Endothelial cell of umbilical vein (primary cell): ENCODE measurements at regions not wholly inside any gene's neighbourhood (a gene's known extent, or its start where the extent isn't known, plus 50 kb on each side); places are given as distances from the start of the nearest gene placed in this dataset.

ENCODE experiments used
- BruUV-seq: library from RNA; stranded (reverse); fragments of 400-500 nt; replicated peaks from 2 replicates; lab custom pipeline; 2021; lab: Mats Ljungman, UMichigan
- CTCF ChIA-PET: fragments of 300-600, 350-600 bp; sonication (Branson Sonifier 250); formaldehyde crosslinking; loops from one replicate; lab custom pipeline; 2021; ENCODE audit warnings: antibody characterized with exemption, inconsistent platforms; lab: Charles Lee
- POLR2A ChIA-PET: fragments of 300-600, 350-600 bp; sonication (Branson Sonifier 250); formaldehyde crosslinking; loops from one replicate; lab custom pipeline; 2021; ENCODE audit warnings: antibody characterized with exemption, inconsistent platforms; lab: Charles Lee
- DNase-seq: peaks from one replicate; pipeline ENCODE4 v3.0.0-alpha.2; 2011; ENCODE audit warnings: low read depth, low spot score
- FAIRE-seq: peaks from 2 replicates; lab custom pipeline; 2011; peaks lifted over from hg19 to GRCh38; lab: Jason Lieb, UNC
- H2AFZ ChIP-seq: 2 replicates; pipeline ENCODE4 v1.6.0; 2012; ENCODE audit warnings: low read depth, low read length, control low read depth, inconsistent platforms
- H3K27ac ChIP-seq: 2 replicates; pipeline ENCODE4 v1.5.1; 2011; ENCODE audit warnings: low read depth, mild to moderate bottlenecking, control low read depth, low read length, moderate library complexity; ENCODE audit not compliant: insufficient read depth
- H3K27me3 ChIP-seq, 2 experiments: 2 replicates each; pipeline versions ENCODE4 v1.6.0 to v1.6.1; 2011; ENCODE audit warnings: low read length in 2 of 2, mixed read lengths in 1 of 2; ENCODE audit not compliant: control insufficient read depth in 2 of 2, insufficient read depth in 2 of 2
- H3K36me3 ChIP-seq, 2 experiments: 2 replicates in 1 of 2; 3 replicates in 1 of 2; pipeline ENCODE4 v1.5.1; 2011; ENCODE audit warnings: low read length in 2 of 2, mild to moderate bottlenecking in 1 of 2, moderate library complexity in 1 of 2; ENCODE audit not compliant: control insufficient read depth in 2 of 2, insufficient read depth in 2 of 2; ENCODE audit errors: extremely low read depth in 1 of 2
- H3K4me1 ChIP-seq: 3 replicates; pipeline ENCODE4 v1.5.1; 2011; ENCODE audit warnings: mild to moderate bottlenecking, low read length; ENCODE audit not compliant: control insufficient read depth, insufficient read depth; ENCODE audit errors: extremely low read depth
- H3K4me2 ChIP-seq: 2 replicates; pipeline ENCODE4 v1.6.1; 2011; ENCODE audit warnings: low read length, control low read depth, mixed read lengths; ENCODE audit not compliant: insufficient read depth
- H3K4me3 ChIP-seq, 3 experiments: fragments of 200-600 bp in 1 of 3; sonication (generic), shearing (Covaris generic) in 1 of 3; replicated peaks in 1 of 3; 2 replicates each; pipeline ENCODE4 v1.5.1; 2011 to 2016; ENCODE audit warnings: control low read depth in 3 of 3, low read length in 3 of 3, mild to moderate bottlenecking in 2 of 3, inconsistent platforms in 1 of 3, low read depth in 1 of 3, moderate library complexity in 1 of 3; ENCODE audit not compliant: insufficient read depth in 1 of 3
- H3K79me2 ChIP-seq: 2 replicates; pipeline ENCODE4 v1.6.0; 2012; ENCODE audit warnings: low read length, inconsistent platforms; ENCODE audit not compliant: control insufficient read depth, insufficient read depth
- H3K9ac ChIP-seq: replicated peaks from 2 replicates; pipeline ENCODE3; 2011; ENCODE audit warnings: low read length, control low read depth; ENCODE audit not compliant: insufficient read depth; ENCODE audit errors: extremely low read depth
- H3K9me1 ChIP-seq: replicated peaks from 3 replicates; pipeline ENCODE4 v1.6.0; 2011; ENCODE audit warnings: mild to moderate bottlenecking, low read length; ENCODE audit not compliant: control insufficient read depth, insufficient read depth; ENCODE audit errors: extremely low read depth
- H3K9me3 ChIP-seq: replicated peaks from 2 replicates; pipeline ENCODE4 v1.5.1; 2012; ENCODE audit warnings: low read length, inconsistent platforms; ENCODE audit not compliant: control insufficient read depth, insufficient read depth
- H4K20me1 ChIP-seq: replicated peaks from 2 replicates; pipeline ENCODE3; 2011; ENCODE audit warnings: mild to moderate bottlenecking, low read length; ENCODE audit not compliant: control insufficient read depth, insufficient read depth; ENCODE audit errors: extremely low read depth
- CTCF ChIP-seq, 2 donors: IDR thresholded peaks; 1 replicate in 1 of 2; 2 replicates in 1 of 2; pipeline ENCODE4 v1.5.1; 2011; ENCODE audit warnings: low read length in 2 of 2, mild to moderate bottlenecking in 2 of 2, moderate library complexity in 2 of 2, control low read depth in 1 of 2, inconsistent platforms in 1 of 2, low read depth in 1 of 2; ENCODE audit not compliant: insufficient read depth in 1 of 2; ENCODE audit errors: extremely low read depth in 1 of 2
- EZH2 ChIP-seq: IDR thresholded peaks from 2 replicates; pipeline ENCODE4 v1.6.1; 2012; ENCODE audit warnings: borderline replicate concordance, low read depth, mild to moderate bottlenecking, moderate library complexity, low read length, inconsistent platforms; ENCODE audit not compliant: severe bottlenecking
- FOS ChIP-seq: IDR thresholded peaks from 2 replicates; pipeline ENCODE4 v1.6.1; 2011; ENCODE audit warnings: mild to moderate bottlenecking, low read length, moderate library complexity, borderline replicate concordance; ENCODE audit not compliant: insufficient read depth
- GATA2 ChIP-seq: IDR thresholded peaks from 2 replicates; pipeline ENCODE4 v1.7.0; 2011; ENCODE audit warnings: low read depth, mild to moderate bottlenecking, moderate library complexity, mixed read lengths, low read length; ENCODE audit not compliant: insufficient read length, insufficient read depth
- JUN ChIP-seq: IDR thresholded peaks from 2 replicates; pipeline ENCODE4 v1.6.1; 2011; ENCODE audit warnings: borderline replicate concordance, low read depth; ENCODE audit not compliant: insufficient read length, insufficient read depth
- MAX ChIP-seq: IDR thresholded peaks from 2 replicates; pipeline ENCODE4 v1.6.1; 2011; ENCODE audit not compliant: insufficient read depth, insufficient read length
- MYC ChIP-seq: IDR thresholded peaks from one replicate; pipeline ENCODE4 v1.6.1; 2011; ENCODE audit warnings: mild to moderate bottlenecking, low read depth, low read length
- POLR2A ChIP-seq: IDR thresholded peaks from 2 replicates; pipeline ENCODE4 v1.6.1; 2012; ENCODE audit warnings: low read depth, mild to moderate bottlenecking, control low read depth, low read length
- POLR2AphosphoS5 ChIP-seq: IDR thresholded peaks from 2 replicates; pipeline ENCODE4 v1.6.1; 2012; ENCODE audit warnings: low read depth, mild to moderate bottlenecking, control low read depth, low read length, moderate library complexity; ENCODE audit not compliant: insufficient read depth
- dilution Hi-C: fragments of 300-500 bp; cut with MboI; formaldehyde crosslinking; loops from one replicate; pipeline ENCODE4 v1.15.0; 2019; ENCODE audit warnings: low sequenced_read_pairs; ENCODE audit not compliant: extremely low pct_ligation_motif_present
- intact Hi-C: fragments of 100-400 bp; cut with micrococcal nuclease; formaldehyde crosslinking; loops from one replicate; pipeline ENCODE4 v1.10.0; 2022

DNA sequence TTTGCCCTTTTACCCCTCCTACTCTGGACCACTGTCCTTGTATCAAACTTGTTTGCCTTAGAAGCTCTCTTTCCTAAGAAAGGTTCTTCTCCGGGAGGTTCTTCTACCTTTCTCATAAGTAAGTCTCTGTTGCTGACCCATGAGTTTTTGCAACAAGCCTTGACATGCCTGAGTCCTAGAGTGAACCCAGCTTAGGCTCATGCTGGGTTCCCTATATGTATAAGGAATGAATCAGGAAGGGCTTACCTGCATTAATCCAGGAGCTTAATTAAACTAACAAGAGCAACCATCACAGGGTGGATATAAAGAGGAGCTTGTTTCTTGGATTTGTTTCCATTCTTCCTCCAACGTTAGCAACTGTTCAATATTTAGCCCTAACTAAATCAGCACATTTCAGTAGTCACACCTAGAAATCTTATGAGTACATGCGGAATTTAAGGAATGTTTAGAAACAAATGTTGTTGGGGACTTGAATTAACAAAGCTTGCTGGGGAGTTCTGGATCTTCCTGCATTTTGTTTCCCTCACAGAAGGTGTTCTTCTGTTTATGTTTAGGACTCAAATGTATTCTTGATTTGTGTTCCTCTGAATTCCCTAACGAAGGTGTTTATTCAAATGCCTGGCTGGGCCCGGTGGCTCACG lies 64.3 kb upstream of the RAB3GAP2 start:
- Histone ChIP-seq H4K20me1 (no peaks in the 10 kb centered on the region), H3K9me1 (no peaks in the 10 kb centered on the region), H2AFZ (no peak overlapping the region), H3K27ac (no peak overlapping the region), H3K27me3 (no peaks in the 10 kb centered on the region), H3K79me2 (no peaks in the 10 kb centered on the region), H3K4me3 (no peak overlapping the region), H3K9ac (no peak overlapping the region), H3K36me3 (no peaks in the 10 kb centered on the region), H3K4me1 (no peaks in the 10 kb centered on the region), H3K9me3 (no peaks in the 10 kb centered on the region), H3K4me2 (no peak overlapping the region)
- intact Hi-C loops (no loop called here), dilution Hi-C loops (no loop called here)
- POLR2A ChIA-PET: no interaction called here
- CTCF ChIA-PET: interaction anchor here (1.5 kb wide), 1 partner anchor 12 kb away, joined by 4 read pairs; no protein-coding TSS in a partner anchor
- FAIRE-seq: no peak
- no peak for DNase-seq
- BruUV-seq: no TSS peak
- TF ChIP-seq GATA2 (no peak), EZH2 (no peak), JUN (no peak), FOS (no peak), CTCF (IDR thresholded peaks at IDR 0.05; ENCODE audit: extremely low read depth in 1 of 2, insufficient read depth in 1 of 2, low read depth in 1 of 2, low read length in 2 of 2) (no peak), MYC (no peak), POLR2A (no peak), POLR2AphosphoS5 (no peak), MAX (no peak)
